ENCODE measurements at regions not wholly inside any gene's neighbourhood (a gene's known extent, or its start where the extent isn't known, plus 50 kb on each side); places are given as distances from the start of the nearest gene placed in this dataset.

DNA sequence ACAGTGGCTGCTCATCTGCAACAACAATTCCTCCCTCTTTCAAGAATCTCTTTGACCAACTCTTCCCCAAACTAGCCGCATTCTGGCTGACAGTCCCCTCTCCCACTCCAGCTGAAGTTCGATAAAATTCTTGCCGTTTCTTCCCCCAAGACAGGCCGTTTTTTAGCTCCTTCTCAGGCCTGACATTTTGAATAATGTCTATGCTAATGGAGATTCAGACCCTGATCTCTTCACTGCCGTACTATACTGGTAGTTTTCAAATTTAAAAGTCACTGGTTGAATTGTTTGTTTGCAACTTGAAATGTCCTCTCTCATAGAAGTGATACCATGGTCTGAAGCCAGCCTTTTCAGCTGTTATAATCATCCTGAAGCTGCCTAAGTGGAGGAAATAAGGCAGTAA, 65.9 kb upstream of the AMN1 start:
- TF ChIP-seq POLR2A (IDR thresholded peaks at IDR 0.05) (no peak), POLR2AphosphoS5 (IDR thresholded peaks at IDR 0.05) (no peak)
- TF ChIP-seq, protein P1, sequence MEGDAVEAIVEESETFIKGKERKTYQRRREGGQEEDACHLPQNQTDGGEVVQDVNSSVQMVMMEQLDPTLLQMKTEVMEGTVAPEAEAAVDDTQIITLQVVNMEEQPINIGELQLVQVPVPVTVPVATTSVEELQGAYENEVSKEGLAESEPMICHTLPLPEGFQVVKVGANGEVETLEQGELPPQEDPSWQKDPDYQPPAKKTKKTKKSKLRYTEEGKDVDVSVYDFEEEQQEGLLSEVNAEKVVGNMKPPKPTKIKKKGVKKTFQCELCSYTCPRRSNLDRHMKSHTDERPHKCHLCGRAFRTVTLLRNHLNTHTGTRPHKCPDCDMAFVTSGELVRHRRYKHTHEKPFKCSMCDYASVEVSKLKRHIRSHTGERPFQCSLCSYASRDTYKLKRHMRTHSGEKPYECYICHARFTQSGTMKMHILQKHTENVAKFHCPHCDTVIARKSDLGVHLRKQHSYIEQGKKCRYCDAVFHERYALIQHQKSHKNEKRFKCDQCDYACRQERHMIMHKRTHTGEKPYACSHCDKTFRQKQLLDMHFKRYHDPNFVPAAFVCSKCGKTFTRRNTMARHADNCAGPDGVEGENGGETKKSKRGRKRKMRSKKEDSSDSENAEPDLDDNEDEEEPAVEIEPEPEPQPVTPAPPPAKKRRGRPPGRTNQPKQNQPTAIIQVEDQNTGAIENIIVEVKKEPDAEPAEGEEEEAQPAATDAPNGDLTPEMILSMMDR (IDR thresholded peaks at IDR 0.05): no peak

Measured in prostate gland (tissue), 2 donors.